HL-60/S4 treated with phorbol 12-myristate 13-acetate at 8.2 ng/mL for 4 days and 3 days (cell line): ENCODE measurements at regions not wholly inside any gene's neighbourhood (a gene's known extent, or its start where the extent isn't known, plus 50 kb on each side); places are given as distances from the start of the nearest gene placed in this dataset.

Experiments used
- in situ Hi-C: fragments of 300-500 bp; cut with MboI; formaldehyde crosslinking; loops from 2 replicates; pipeline ENCODE4 v1.15.0; 2022; ENCODE audit warnings: low sequenced_read_pairs

DNA sequence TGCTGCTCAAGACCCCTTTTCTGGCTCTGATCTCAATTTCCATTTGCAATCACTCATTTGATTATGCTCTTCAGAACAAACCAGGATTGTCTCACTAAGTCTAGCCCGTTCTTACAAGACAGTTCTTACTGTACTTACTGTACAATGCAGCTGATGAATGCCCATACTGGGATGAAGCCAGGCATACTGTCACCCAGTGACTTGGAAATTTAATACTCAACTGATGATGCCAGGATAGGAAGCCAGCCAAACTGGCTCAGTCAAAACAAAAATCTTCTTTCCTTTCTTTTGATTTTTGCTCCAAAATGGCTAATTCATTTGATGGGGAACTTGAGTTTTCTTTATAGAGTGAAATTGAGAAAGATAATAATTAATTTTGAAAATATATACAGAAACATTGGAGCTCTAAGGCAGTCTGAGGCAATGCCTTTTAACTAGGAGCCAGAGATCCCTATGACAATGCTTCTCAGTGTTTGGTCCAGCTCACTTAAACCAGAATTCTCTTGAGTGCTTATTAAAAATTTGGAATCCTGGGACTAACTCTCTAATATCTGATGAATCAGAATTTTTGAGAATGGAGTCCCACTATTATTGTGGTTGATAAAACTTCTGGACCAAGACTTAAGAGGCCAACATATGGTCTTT lies 265.6 kb upstream of the THBS1 start:
- in situ Hi-C loops = loop anchor here (25.0 kb wide), 1 partner anchor 272 kb away; the partner anchor contains the start of gene THBS1

DNA sequence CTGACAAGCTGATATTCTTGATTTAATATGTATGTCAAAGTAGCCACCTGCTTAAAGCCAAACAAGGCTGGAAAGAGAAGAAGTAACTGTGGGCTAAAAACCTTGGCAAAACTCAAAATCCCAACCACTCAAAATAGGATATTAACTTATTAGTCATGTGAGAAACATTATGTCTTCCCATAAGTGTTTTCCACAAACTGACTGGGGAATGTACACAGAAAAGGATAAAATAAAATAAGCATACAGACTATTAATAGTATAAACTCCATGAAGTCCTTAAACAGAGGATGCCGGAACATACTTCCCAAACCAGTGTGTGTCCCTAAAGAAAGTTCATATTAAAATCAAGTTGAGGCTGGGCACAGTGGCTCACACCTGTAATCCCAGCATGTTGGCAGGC lies 263.7 kb upstream of the THBS1 start:
- in situ Hi-C loops = loop anchor here (25.0 kb wide), 1 partner anchor 270 kb away; the partner anchor contains the start of gene THBS1

DNA sequence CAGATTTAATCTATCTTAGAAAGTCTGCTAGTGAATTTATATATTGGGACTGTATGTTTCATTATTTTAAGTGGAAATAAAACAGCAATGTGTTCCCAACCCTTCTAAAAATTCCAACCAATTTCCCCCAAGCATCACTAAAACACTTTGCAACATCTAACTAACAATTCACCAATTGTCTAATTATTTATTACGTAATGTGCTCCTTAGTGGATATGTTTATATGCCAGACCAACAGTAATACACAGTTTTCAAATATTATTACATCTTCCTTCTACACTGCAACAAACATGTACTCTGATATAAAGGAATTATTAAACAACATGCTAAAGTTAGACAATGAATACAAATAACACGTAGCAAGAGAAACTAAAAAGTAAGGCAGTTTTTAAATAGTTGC lies 262.6 kb upstream of the THBS1 start:
- in situ Hi-C loops = loop anchor here (25.0 kb wide), 1 partner anchor 269 kb away; the partner anchor contains the start of gene THBS1

DNA sequence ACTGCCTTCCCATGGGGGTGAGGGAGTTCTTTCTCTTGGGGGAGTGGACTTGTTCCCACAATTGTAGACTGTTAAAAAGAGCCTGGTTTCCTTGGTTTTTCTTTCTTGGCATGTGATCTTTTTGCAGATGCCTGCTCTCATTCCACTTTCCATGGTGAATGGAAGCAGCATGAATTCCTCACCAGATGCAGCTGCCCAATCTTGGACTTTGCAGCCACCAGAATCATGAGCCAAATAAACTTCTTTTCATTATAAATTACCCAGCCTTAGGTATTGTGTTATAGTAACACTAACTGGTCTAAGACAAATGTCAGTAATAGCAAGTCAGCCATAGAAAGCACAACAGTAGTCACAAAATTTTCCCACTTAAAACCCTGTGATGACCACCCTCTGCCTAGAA lies 260.5 kb upstream of the THBS1 start:
- in situ Hi-C loops = loop anchor here (25.0 kb wide), 1 partner anchor 267 kb away; the partner anchor contains the start of gene THBS1

DNA sequence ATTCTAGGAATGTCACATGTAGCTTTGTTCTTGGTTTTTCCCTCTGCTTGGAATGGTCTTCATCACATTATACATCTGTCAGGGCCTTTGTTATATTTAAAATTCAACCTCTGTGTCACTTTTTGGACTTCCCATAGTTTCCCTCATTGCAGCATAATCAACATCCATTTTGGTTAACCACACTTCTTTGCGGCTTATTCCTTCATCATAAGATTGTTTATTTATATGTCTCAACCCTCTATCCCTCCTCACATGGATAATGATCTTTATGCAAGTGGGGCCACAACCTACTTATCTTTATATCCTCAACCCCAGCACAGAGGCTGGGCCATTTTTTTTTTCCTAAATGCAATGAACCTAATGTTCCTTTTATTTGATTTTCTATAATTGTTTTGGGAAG lies 260.0 kb upstream of the THBS1 start:
- in situ Hi-C loops = loop anchor here (25.0 kb wide), 1 partner anchor 266 kb away; the partner anchor contains the start of gene THBS1

DNA sequence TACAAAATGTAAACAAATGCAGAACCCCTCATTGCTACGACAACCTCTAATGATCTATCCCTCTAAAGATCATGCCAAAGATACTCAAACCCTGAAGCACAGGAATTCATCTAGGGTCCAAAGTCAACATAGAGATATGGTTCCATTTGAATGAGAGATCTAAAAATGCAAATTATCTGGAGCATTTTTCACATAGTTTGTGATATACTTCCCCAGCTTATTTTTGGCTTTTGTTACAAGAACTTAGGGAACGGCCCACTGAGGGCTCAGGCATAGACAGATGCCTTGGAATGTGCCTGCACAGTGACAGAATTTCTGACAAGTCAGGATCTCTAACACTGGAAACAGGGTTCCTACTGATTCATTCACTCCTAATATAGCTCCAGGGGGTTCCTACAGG lies 258.9 kb upstream of the THBS1 start:
- in situ Hi-C loops = loop anchor here (25.0 kb wide), 1 partner anchor 265 kb away; the partner anchor contains the start of gene THBS1

DNA sequence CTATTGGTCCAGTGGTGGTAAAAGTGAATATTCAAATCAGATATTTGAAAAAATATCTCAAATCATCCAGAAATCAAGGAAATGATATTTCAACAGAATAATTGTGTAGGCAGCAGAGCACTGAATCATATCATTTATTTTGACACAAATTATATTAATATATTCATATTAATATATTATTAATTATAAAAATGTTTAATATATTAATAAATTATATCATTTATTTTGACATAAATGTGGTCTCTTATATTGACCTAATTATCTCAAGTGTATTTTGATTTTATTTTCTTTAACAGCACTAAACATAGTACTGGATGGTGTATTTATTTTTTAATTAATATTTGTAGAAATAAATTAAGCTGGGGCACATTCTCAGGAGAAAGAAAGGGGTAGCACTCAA lies 257.7 kb upstream of the THBS1 start:
- in situ Hi-C loops = loop anchor here (25.0 kb wide), 1 partner anchor 264 kb away; the partner anchor contains the start of gene THBS1

DNA sequence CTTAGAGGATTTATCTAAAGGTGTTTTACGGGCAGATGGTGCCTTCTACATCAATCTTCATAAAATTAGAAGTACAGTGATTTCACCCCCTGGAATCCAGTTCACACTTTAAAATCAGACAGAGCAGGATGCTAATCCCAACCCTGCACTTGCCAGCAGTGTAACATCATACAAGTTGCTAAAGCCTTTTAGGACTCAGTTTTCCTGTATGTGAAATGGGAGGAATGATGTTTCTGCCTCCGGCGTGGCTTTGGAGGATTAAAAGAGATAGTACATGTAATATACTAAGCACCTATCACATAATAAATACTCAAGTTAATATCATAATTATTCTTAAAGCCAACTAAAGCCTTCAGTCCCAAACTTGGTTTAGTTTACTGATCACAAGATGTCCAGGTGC lies 257.2 kb upstream of the THBS1 start:
- in situ Hi-C loops = loop anchor here (25.0 kb wide), 1 partner anchor 264 kb away; the partner anchor contains the start of gene THBS1

DNA sequence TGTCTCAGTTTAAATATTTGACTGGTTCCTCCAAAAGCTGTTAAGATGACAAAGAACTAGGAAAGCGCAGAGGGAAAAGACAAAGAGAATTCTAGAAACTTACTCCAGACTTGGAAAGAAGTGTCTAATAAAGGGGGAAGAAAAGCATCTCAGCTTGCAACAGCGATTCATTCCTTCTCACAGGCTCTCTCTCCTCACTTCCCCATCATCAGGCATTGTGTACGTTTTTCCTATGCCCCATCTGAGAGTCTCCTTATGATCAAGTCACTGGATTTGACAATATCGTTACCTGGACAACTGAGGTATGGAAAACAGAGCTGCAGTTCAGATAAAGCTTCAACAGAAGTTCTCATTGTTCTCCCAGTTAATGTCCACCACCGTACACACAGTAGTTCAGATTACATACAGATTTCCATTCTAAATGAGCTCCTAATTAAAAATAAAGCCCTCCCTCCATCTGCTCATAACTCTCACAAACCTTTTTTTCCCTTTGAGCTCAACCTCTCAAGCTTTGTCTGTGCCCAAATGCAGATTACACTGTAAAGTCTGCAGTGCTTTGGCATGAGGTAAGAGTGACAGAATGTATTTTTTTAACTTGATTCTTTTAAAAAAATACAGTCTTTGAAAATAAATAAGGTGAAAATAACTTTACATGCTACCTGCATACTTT lies 254.4 kb upstream of the THBS1 start:
- in situ Hi-C loops = no loop called here

DNA sequence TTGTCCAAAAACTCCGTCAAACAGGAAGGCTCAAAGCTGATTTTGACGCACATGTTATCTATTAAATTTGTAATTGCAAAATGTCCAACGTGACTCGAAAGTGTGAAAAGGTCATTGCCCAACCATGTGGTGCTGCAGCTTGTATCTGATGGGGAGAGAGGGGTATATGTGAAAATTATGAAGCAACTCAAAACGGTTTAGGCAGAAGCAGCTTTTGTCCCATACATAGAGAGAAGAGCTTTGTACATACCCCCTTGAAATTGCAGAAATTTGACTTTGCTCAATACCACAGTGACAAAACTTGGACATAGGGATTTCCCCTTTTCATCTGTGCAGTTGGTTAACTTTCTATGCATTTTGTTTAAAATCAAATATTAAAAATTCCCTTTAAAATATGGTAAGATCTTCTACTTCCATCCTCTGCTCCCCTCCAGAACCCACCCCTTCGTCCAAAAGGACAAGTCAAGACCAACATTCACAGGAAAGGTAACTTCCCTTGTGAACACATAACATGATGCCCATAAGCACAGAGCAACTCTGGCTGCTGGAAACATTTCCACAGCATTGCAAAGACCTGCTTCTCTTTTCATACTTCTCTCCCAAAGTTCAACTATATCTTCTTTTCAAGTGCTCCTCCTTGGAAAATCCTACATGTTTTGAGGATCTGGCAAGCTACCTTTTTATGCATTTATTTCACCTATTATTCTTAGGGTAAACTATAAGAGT lies 253.7 kb upstream of the THBS1 start:
- in situ Hi-C loops = no loop called here

DNA sequence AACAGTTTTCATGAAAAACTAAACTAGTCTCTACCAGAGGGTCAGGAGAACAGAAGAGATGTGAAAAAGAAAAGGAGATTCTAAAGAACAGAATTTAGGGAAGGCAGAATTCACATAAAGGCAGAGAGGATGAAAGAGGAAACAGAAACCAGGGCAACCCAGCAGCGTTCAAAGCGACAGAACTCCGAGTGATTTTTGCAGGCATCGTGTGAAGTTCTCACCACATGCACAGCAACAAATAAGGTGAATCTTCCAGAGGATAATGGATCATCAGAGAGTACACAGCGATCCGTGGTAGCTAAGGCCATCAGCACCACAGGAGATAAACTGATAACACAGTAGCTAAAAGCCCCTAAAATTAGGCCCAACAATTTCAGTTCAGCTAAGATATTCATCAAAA lies 250.8 kb upstream of the THBS1 start:
- in situ Hi-C loops = no loop called here

DNA sequence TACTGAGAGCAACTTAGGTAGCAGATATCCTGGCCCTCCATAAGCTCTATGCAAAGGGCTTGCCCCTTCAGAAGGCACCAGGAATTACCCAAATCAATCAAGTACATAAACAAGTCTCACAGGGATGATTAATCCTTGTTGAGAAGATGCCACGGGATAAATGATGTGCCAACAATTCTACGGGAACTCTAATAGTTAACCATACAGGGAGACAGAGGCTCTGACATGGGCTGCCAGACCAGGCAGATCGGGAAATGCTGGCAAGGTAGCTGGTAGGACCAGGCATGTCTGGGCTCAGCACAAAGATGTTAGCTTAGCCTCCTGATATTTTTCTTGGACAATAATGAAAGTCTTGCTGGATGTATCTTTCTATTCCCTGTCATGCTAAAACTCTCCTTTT lies 249.3 kb upstream of the THBS1 start:
- in situ Hi-C loops = no loop called here

DNA sequence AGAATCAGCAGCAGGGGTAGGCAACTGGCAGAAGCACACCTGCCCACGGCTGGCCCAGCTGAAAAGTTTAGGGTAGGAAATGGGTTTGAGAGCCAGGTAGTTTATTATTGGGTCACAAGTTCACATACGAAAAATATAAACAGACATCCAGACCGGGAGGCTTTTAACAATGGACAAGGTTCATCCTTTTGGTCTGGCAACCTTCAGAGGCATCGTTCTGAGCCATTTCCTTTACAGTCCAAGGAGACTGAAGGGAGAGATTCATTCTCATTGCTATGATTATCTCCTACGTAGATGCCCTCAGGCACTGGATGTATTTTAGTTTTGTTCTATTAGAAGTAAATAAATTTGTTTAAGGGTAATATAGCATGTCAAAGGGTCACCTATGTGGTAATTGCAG lies 248.0 kb upstream of the THBS1 start:
- in situ Hi-C loops = no loop called here

DNA sequence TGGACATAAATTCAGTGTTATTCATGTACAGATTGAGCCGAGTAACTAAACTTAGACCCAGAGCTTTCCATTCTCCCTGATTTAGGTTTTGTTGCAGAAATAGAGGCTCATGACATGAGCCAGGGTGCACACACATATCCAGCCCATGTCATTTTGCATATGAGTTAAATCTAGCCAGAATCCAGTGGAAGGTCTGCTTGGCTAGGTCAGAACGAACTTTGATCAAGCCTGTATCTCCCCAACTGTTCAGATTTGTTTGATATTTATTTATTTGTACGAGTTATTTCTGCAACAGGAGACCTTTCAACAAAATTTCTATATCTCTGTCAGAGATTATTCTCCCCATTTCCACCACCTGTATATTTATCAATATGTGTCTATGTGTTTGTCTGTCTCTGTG lies 247.5 kb upstream of the THBS1 start:
- in situ Hi-C loops = no loop called here

DNA sequence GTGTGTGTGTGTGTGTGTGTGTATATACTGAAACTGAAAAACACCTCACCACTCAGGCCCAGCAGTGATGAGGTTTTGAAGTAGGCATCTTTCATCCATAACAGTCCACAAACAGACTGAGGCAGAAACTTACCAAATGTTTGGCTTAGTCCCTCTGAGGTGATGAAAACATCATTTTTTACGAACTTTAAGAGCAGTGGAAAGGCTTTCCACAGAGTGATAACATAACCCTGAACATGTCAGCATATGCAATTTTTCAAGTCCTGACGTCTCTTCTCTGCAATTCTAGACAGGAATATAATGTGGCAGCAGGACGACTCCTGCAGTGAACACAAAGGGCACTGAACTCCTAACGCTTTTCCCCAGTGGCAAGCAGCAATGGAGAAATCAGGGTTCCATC lies 247.0 kb upstream of the THBS1 start:
- in situ Hi-C loops = no loop called here

DNA sequence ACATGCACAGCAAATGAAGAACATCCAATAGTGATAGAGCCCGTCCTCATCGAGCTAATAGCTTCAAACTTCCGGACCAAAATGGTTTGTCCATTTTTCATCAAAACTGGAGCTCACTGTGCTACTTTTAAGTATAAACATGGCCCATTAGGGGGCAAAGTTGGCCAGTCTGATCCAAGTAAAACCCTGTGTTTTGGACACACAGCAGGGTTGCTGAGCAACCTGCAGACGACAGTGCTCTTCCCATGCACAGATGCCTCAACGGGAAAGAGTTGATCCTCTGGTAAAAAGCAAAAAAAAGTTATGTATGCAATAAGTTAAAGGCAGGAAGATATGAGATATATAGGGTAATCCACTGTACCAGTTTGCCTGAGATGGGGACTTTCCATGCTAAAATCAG lies 244.0 kb upstream of the THBS1 start:
- in situ Hi-C loops = no loop called here

DNA sequence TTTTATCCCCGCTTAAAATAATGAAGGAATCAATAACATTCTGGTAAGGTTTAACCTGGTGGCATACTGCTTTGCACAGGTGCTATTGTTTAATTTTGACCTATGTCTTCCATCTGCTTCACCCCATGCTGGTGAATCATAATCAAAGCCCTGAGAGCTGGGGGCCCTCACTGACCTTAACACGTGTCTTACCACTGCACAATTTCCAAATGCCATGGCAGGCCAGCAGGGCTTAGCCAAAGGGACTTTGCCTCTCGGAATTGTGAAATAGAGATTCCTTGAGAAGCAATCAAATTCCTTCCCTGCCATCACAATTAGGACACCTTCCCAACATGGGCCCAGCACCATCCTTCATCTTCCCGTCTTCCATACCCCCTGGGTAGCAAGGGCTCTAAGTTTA lies 242.6 kb upstream of the THBS1 start:
- in situ Hi-C loops = no loop called here

DNA sequence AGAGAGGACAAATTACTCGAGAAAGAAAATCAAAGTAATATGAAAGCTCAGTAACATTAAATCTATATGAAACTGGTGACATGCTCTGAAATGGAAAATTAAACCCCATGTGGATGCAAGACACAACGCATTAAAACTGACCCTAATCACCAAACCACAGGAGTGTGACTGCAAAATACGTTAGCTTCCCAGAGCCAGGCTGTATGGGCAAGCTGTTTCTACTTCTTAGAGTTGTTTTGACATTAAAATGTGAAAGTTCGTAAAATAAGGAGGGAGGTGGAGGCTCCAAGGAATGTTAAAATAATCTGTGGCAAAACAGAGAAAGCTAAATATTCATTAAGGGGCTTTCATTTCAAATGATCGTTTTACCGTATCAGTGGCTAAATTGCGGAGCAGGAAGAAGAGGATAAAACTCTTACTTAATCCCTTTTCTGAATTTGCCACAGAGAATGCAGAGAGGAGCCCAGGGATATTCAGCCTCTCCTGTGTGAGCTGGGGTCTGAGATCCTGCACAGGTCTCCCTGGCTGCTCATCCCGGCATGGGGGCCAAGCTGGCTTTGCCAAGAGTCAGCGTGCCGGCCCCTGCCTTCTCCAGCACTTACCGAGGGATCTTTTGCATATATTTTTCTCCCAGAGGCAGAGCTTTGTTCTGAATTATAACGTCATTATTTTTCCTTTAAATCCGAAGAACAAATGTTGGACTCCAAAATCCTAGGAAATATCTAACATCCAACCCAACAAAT lies 239.8 kb upstream of the THBS1 start:
- in situ Hi-C loops = no loop called here

DNA sequence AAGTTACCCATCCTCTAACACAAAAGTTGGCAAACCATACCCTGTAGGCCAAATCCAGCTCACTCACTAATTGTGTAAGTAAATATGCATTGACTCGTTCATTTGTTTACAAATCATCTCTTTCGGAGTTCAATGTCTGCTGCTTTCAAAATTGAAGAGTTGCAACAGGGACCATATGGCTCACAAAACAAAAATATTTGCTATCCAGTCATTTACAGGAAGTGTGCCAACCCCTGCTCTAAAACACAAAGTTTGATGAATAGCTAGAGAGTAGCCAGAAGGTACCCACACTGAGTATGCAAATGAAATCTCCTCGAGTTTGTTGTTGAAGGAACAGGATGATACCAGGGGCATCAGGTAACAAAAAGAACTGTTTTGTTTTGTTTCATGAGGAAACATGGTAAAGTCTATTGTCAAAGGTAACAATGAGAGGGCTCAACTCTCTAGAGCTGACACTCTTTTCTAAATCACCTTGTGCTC lies 236.2 kb upstream of the THBS1 start:
- in situ Hi-C loops = no loop called here

DNA sequence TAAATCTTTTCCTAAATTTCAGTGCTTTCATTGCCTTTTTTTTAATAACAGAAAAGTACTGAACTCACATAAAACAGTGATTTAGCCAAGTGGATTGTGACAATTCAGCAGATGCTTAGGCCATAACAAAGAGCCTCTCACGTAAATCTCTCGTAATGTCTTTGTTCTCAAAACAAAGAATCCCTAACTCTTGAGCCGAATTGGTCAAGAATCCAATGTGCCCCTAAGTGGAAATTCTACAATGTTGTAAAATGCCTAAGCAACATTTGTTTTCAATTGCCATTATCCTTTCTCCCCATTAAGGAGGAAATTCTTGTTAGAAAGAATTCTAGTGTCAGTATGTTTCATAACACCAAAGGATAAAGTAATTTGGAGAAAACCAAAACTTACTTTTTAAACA lies 235.7 kb upstream of the THBS1 start:
- in situ Hi-C loops = no loop called here

DNA sequence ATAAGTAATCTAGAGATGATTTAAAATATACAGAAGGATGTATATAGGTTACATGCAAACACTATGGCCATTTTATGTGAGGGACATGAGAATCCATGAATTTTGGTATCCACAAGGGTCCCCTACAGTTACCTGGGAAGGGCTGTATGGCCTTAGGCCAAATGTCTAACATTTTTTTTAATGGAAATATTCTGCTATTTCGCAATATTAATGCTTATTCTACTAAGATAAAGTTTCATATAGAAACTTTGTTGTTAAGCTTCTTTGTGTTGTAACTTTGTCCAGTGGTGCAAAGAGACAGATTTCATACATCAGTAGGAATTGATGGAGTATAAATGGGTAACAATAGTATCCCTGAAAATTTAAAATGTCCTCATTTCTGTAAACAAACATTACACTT lies 233.4 kb upstream of the THBS1 start:
- in situ Hi-C loops = no loop called here
